SU-DHL-6 (cell line): ENCODE measurements at regions not wholly inside any gene's neighbourhood (a gene's known extent, or its start where the extent isn't known, plus 50 kb on each side); places are given as distances from the start of the nearest gene placed in this dataset.

Experiments
- CTCF ChIP-seq: fragments of 200-600 bp; sonication (generic); IDR thresholded peaks from one replicate; pipeline ENCODE4 v1.5.1; 2017; ENCODE audit warnings: antibody characterized with exemption, mild to moderate bottlenecking, low read length, moderate library complexity; ENCODE audit not compliant: insufficient read depth, poor library complexity, severe bottlenecking
- EZH2phosphoT487 ChIP-seq: fragments of 200-600 bp; sonication (generic), shearing (Covaris generic); conservative IDR thresholded peaks from 2 replicates; pipeline ENCODE4 v1.6.1; 2018; ENCODE audit warnings: mild to moderate bottlenecking, antibody characterized with exemption, low read length, moderate library complexity, mixed read lengths

- TF ChIP-seq CTCF (no peak), EZH2phosphoT487 (no peak)
Observed at GRCh38 chr1:102529446-102529845, 532.7 kb upstream of the OLFM3 start.
